SU-DHL-6 (cell line): ENCODE measurements at regions not wholly inside any gene's neighbourhood (a gene's known extent, or its start where the extent isn't known, plus 50 kb on each side); places are given as distances from the start of the nearest gene placed in this dataset.

Experiments used
- H2AFZ ChIP-seq: fragments of 200-600 bp; sonication (generic); 2 replicates; pipeline ENCODE4 v1.6.1; 2014; ENCODE audit warnings: low read depth, mild to moderate bottlenecking, moderate library complexity, mixed read lengths, antibody characterized with exemption, low read length; ENCODE audit not compliant: severe bottlenecking
- H3F3A ChIP-seq: fragments of 200-600 bp; shearing (Covaris generic); 2 replicates; pipeline ENCODE4 v1.6.0; 2016; ENCODE audit warnings: antibody characterized with exemption, mild to moderate bottlenecking; ENCODE audit not compliant: insufficient read depth
- H3K27ac ChIP-seq: fragments of 200-600 bp; sonication (generic); 2 replicates; pipeline ENCODE4 v1.5.1; 2016; ENCODE audit warnings: low read depth, mild to moderate bottlenecking, low read length, moderate library complexity, mixed read lengths
- H3K27me3 ChIP-seq: fragments of 200-600 bp; sonication (generic), shearing (Covaris generic); 2 replicates; pipeline ENCODE4 v1.6.0; 2014; ENCODE audit warnings: mild to moderate bottlenecking, low read length
- H3K36me3 ChIP-seq: fragments of 200-600 bp; sonication (generic); 2 replicates; pipeline ENCODE4 v1.6.1; 2014; ENCODE audit warnings: mild to moderate bottlenecking, low read length, mixed read lengths
- H3K4me2 ChIP-seq: fragments of 300-600, 200-600 bp; shearing (Covaris generic), sonication (generic); 2 replicates; pipeline ENCODE4 v1.6.0; 2014; ENCODE audit warnings: low read length, low read depth, mild to moderate bottlenecking; ENCODE audit not compliant: poor library complexity, severe bottlenecking
- H3K4me3 ChIP-seq: fragments of 200-600 bp; sonication (generic); 2 replicates; pipeline ENCODE4 v1.5.1; 2014; ENCODE audit warnings: antibody characterized with exemption, low read length, mild to moderate bottlenecking, mixed read lengths; ENCODE audit not compliant: insufficient read depth, poor library complexity, severe bottlenecking
- H3K79me2 ChIP-seq: fragments of 200-600 bp; sonication (generic); 2 replicates; pipeline ENCODE4 v1.6.1; 2014; ENCODE audit warnings: mild to moderate bottlenecking, low read length, moderate library complexity; ENCODE audit not compliant: insufficient read depth
- H3K9ac ChIP-seq: fragments of 200-600 bp; sonication (generic); 2 replicates; pipeline ENCODE4 v1.7.0; 2014; ENCODE audit warnings: mild to moderate bottlenecking, low read length
- H3K9me2 ChIP-seq: fragments of 200-600 bp; sonication (generic); replicated peaks from 2 replicates; pipeline ENCODE4 v1.6.1; 2014; ENCODE audit warnings: low read length; ENCODE audit not compliant: insufficient read depth
- H3K9me3 ChIP-seq: fragments of 200-600 bp; sonication (generic); 2 replicates; pipeline ENCODE4 v1.6.1; 2014; ENCODE audit warnings: low read length, mixed read lengths; ENCODE audit not compliant: insufficient read depth
- H4K20me1 ChIP-seq: fragments of 200-600 bp; sonication (generic); 2 replicates; pipeline ENCODE4 v1.6.1; 2014; ENCODE audit warnings: low read depth, mild to moderate bottlenecking, antibody characterized with exemption, low read length, moderate library complexity, mixed read lengths
- CTCF ChIP-seq: fragments of 200-600 bp; sonication (generic); IDR thresholded peaks from one replicate; pipeline ENCODE4 v1.5.1; 2017; ENCODE audit warnings: antibody characterized with exemption, mild to moderate bottlenecking, low read length, moderate library complexity; ENCODE audit not compliant: insufficient read depth, poor library complexity, severe bottlenecking
- EZH2phosphoT487 ChIP-seq: fragments of 200-600 bp; sonication (generic), shearing (Covaris generic); conservative IDR thresholded peaks from 2 replicates; pipeline ENCODE4 v1.6.1; 2018; ENCODE audit warnings: mild to moderate bottlenecking, antibody characterized with exemption, low read length, moderate library complexity, mixed read lengths

DNA sequence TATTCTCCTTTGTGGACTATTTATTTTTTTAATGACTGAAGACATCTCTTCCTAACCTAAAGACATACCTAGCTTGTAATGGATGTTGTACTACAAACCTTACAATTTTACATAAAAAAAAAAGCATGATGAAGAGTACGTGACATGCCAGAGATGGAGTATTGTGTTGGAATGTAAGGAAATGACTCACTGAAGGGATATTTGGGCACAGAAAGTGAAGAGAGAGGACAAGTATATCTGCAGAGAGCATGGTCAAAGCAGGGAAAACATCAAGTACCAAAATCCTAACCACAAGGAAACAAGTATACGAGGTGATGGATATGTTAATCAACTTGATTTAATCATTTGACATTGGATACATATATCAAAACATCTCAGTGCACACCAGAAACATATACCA, 1051.4 kb upstream of the PRKX start:
- Histone ChIP-seq H3F3A (no peaks in the 10 kb centered on the region), H3K9me3 (no peaks in the 10 kb centered on the region), H3K9me2 (no peaks in the 10 kb centered on the region), H3K9ac (no peak overlapping the region), H3K36me3 (no peaks in the 10 kb centered on the region), H3K79me2 (no peaks in the 10 kb centered on the region), H3K27me3 (no peaks in the 10 kb centered on the region), H4K20me1 (no peaks in the 10 kb centered on the region), H3K4me2 (no peak overlapping the region), H2AFZ (no peak overlapping the region), H3K27ac (no peak overlapping the region), H3K4me3 (no peak overlapping the region)
- TF ChIP-seq EZH2phosphoT487, result no peak
- no peak for TF ChIP-seq CTCF

DNA sequence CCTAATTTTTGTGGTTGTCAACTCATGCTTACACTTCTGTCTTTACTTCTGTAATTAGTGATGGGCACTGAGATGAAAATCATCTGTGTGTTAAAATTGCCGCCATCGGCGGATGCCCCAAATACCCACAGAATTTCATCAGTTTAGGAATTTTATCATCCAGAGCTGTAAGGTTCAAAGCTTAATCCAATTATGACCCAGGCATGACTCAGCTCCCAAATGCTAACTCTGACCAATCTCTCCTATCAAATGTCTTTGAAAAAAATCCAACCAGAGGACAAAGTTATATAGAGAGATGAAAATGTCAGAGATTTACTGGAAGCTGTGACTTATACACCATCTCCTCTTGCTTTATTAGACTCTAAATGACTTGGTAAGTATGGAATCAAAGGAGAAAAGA, 1048.7 kb upstream of the PRKX start:
- Histone ChIP-seq H3K79me2 (no peaks in the 10 kb centered on the region), H3K27me3 (no peaks in the 10 kb centered on the region), H3K27ac (no peak overlapping the region), H2AFZ (no peak overlapping the region), H3K9me3 (no peaks in the 10 kb centered on the region), H3K4me3 (no peak overlapping the region), H3F3A (no peaks in the 10 kb centered on the region), H3K36me3 (no peaks in the 10 kb centered on the region), H3K9me2 (no peaks in the 10 kb centered on the region), H3K9ac (no peak overlapping the region), H3K4me2 (no peak overlapping the region), H4K20me1 (no peaks in the 10 kb centered on the region)
- TF ChIP-seq CTCF (no peak), EZH2phosphoT487 (no peak)

GRCh38 chrX:4754878-4755604, 1041.6 kb upstream of the PRKX start:
- no peaks in the 10 kb centered on the region for H3K27me3 ChIP-seq
- no peak overlapping the region for H3K27ac ChIP-seq
- no peaks in the 10 kb centered on the region for H3K9me3 ChIP-seq
- H3K9ac ChIP-seq, result no peak overlapping the region
- no peaks in the 10 kb centered on the region for H3F3A ChIP-seq
- H3K4me2 ChIP-seq, result no peak overlapping the region
- TF ChIP-seq EZH2phosphoT487 (no peak), CTCF (no peak)
- H3K9me2 ChIP-seq, result no peaks in the 10 kb centered on the region
- H2AFZ ChIP-seq, result no peak overlapping the region
- no peaks in the 10 kb centered on the region for H4K20me1 ChIP-seq
- H3K4me3 ChIP-seq, result no peak overlapping the region
- H3K36me3 ChIP-seq, result no peaks in the 10 kb centered on the region
- no peaks in the 10 kb centered on the region for H3K79me2 ChIP-seq
